T-helper 1 cell treated with Interleukin-12 subunit alpha and Interleukin-12 subunit beta and Interleukin-4 antibody, amounts not matched to agents 30 ng/mL and 1 ng/mL, for 36 hours (primary cell): ENCODE measurements at regions not wholly inside any gene's neighbourhood (a gene's known extent, or its start where the extent isn't known, plus 50 kb on each side); places are given as distances from the start of the nearest gene placed in this dataset.

Experiments used
- intact Hi-C: fragments of 100-400 bp; cut with micrococcal nuclease; formaldehyde crosslinking; loops from one replicate; pipeline ENCODE4 v1.15.1; 2024

GRCh38 chr1:94648225-94649007 is 106.9 kb upstream of the F3 start:
- intact Hi-C loops = no loop called here

DNA sequence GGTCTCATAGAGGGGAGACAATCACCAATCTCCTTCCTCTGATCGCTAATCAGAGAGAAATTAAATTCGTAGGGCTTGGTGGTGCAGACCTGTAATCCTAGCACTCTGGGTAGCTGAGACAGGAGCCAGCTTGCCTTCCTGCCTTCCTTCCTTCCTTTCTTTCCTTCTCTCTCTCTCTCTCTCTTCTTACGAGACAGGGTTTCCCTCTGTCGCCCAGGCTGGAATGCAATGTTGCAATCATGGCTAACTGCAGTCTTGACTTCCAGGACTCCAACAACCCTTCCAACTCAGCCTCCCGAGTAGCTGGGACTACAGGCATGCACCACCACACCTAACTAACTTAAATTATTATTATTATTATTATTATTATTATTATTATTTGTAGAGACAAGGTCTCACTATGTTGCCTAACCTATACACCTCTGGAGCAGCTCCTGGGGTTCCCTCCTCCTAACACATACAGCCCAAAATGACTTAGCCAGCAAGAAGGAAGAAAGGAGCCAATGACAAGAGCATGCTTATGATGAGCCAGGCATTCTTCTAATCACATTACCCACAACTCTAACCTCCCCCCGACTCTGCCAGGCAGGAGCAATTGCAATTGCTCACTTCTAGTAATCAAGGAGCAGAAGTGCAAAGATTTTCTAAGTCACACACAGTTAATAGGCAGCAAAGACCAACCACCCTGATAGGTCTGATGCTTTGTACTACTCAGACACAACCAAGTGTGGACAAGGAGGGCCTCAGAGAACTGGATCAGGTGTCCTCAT is 105.4 kb upstream of the F3 start:
- intact Hi-C loops = no loop called here

- intact Hi-C loops = no loop called here
Observed at GRCh38 chr1:94646141-94646643, 104.6 kb upstream of the F3 start.

- intact Hi-C loops = no loop called here
Observed at GRCh38 chr1:94644352-94644751, 102.8 kb upstream of the F3 start.

GRCh38 chr1:94643819-94644218 is 102.3 kb upstream of the F3 start:
- intact Hi-C loops = no loop called here

DNA sequence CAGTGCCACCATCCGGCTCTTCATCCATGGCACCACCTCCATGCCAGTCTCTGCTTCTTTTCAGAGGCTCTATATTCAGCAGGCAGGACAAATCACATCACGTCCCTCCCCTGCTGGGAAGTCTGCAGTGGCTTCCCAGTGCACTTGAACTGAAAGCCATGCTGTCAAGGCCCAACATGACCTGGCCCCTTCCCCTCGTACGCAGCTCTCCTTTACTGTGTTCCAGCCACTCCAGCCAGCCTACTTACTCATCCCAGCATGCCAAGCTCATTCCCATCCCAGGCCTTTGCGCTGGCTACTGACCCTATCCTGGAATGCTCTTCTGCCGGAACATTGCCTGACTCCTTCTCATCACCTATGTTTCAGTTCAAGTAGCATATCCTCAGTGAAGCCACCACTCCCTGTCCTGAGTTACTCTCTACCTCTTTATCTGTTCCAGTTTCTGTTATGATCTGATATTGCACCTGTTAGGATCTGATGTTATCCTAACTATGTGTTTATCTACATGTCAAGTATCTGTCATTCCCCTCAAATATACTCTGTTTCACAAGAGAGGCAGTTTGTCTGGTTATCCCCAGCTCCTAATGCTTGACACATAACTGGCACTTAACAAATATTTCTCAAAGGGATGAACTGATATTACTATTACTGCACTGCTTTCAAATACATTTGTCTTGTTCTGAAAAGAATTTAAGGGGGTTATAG is 101.2 kb upstream of the F3 start:
- intact Hi-C loops = no loop called here

DNA sequence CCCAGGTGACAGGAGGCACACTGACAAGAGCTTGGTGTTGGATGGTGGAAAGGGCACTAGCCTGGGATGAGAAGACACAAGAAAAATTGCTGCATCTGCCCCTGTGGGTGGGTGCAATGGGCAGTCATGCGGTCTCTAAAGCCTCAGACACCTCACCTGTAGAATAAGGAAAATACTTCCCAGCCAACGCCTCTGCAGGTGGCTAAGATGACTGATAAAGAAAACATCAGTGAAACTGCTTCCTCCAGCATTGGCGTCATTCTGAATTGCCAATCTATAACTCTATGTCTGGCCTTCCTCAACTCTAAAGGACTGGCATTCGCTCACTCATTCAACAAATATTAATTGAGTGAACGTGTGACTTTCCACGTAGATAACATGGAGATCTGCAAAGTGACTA is 100.4 kb upstream of the F3 start:
- intact Hi-C loops = no loop called here

GRCh38 chr1:94640125-94640524 is 98.6 kb upstream of the F3 start:
- intact Hi-C loops = no loop called here

GRCh38 chr1:94637121-94637520 is 95.6 kb upstream of the F3 start:
- intact Hi-C loops = no loop called here

- intact Hi-C loops = no loop called here
Observed at GRCh38 chr1:94636624-94637023, 95.1 kb upstream of the F3 start.

DNA sequence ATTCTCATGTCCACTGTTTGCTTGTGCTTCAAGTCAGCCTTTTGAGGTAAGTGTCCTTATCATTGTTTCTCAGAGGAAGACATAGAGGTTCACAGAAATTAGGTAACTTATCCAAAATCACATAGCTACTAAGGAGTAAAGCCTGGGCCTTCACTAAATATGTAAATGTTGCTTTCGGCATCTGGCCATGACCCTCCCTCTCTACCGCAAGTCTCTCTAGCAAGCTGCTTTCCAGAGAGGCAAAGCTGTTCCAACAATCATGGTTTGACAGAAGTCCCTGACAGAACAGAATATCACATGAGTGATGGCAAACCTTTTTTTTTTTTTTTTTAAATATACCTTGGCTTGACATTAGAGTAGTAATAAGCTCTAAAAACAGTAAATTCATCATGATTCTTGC is 94.5 kb upstream of the F3 start:
- intact Hi-C loops = no loop called here

GRCh38 chr1:94634977-94635416 is 93.4 kb upstream of the F3 start:
- intact Hi-C loops = no loop called here

GRCh38 chr1:94633051-94633450 is 91.5 kb upstream of the F3 start:
- intact Hi-C loops = no loop called here

DNA sequence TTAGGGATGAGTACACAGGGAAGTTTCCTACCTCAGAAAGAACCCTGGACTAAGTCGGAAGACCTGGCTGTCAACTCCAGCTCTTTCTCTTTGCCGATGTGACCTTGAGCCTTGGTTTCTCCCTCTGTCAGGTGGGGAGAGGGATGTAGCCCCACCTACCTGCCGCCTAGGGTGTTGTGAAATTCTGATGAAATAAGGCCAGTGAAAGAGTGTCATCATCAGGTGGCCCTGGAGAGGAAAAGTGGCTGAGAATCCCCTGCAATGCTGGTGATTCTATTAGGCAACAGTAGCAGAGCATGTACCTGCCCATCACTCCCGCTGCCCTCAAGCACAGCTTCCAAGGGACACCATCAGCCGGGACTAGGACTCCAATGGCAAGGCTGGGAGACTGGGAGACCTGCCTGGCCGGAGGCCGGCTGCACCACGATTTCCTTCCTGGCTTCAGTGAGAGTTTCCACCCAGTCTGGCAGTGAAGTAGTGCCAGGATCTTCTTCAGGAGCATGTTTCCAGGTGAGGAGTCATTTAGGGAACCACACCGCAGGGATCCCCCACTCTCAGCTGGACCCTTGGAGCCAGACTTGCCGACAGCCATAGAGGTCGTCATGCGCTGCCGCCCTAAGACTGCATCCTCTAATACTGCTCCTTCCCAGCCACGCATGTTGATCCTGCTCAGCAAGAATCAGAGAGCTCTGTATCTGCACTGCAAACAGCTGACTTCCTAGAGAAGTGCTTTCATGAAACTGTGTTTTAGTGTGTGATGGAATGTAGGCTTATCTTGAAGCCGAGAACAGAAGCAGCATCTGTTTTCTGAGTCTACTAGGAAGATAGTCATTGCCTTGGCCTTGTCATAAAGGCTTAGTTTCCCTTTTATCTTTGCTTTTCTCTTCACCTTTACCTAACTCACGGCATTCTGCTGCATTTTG is 88.0 kb upstream of the F3 start:
- intact Hi-C loops = no loop called here

- intact Hi-C loops = no loop called here
Observed at GRCh38 chr1:94628499-94628843, 86.9 kb upstream of the F3 start.

DNA sequence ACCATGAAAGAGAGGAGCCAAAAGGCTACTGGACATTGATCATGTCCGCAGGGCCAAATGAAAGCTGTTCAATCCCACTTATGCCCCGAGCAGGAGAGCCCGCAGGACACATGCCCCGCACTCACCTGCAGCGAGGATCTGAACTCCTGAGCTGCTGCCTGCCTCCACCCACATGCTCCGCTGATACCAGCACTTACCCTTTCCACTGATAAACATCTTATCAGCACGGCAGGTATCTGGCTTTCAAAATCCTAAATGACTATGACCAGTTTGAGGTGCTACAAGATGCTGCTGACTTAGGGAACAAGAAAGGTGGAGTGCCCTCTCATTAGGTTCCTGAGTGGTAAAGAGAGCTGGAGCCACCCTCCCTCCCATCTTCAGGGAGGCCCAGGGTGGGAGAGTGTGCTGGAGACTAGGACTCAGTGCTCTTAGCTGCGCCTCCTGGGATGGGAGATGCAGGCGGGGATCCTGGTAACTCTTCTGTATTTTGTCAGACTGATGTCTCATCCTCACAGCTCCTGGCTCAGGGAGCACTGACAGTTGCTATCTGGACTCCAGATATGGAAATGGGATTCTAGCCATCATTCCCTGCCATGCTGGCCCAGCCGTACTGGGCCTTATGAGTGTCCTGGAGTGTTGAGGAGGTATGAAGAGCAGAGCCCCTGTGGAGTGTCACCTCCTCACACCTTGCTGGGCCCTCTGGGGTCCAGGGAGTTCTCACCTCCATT is 86.4 kb upstream of the F3 start:
- intact Hi-C loops = no loop called here

GRCh38 chr1:94624203-94624602 is 82.6 kb upstream of the F3 start:
- intact Hi-C loops = no loop called here

DNA sequence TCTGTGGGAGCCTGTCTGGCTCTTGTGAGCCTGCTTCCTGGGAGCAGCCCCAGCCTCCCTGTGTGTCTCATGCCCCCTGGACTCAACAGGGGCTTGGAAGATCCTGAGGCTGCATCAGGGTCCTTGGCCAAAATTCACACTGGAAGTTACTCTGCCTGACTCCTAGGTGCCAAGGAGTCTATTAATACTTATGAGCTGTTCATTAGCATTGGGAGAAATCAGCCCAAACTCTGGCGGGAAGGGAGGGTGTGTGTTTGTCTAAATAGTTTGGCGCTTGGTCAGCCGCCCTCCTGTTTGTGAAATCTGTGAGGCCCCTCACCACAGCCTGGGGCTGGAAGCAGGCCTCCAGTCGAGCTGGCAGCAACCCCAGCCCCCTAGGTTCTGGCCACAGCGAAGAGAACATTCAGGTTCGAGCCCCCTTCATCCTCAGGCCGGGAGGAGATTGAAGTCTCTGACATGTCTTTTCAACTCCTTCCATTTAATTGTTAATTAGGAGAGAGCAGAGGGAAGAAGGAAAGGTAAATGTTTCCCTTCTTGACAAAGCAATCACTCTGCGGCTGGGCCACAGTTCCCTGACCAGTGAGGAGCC is 82.1 kb upstream of the F3 start:
- intact Hi-C loops = no loop called here

DNA sequence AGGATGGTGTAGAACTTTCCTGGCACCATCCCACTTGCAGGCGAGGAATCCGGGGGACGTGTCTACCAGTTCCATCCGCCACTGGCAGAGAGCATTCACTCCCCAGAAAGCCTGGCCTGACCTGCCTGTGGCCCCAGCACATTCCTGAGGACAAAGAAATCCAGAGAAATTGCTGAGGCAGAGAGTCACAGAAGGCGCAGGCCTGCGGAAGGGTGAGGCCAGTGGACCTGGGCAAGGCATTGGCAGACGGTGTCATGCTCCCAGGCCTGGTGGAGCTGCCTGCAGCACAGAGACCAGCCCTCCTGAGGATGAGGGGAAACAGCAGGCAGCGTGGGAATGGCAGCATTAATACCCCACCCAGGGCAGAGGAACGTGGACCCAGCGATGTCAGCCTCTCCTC is 81.2 kb upstream of the F3 start:
- intact Hi-C loops = no loop called here

DNA sequence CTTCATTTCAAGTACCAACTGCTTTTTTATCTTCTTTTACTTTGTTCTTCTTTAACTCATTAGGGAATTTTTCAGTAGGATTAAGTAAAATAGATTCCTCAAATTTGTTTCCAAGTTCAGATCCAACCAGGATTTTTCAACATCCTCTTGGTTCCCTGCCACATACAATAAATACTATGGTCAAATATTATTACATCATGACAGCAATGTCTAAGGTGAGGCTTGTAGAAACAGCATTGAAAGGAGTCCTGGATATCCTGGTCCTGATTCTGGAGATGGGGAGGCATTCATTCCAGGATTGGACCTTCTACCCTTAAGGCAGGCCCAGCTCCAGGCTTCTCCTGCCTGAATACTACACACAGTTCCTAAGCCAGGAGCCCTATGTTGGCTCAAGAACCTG is 80.2 kb upstream of the F3 start:
- intact Hi-C loops = no loop called here
